ENCODE measurements at regions not wholly inside any gene's neighbourhood (a gene's known extent, or its start where the extent isn't known, plus 50 kb on each side); places are given as distances from the start of the nearest gene placed in this dataset.

DNA sequence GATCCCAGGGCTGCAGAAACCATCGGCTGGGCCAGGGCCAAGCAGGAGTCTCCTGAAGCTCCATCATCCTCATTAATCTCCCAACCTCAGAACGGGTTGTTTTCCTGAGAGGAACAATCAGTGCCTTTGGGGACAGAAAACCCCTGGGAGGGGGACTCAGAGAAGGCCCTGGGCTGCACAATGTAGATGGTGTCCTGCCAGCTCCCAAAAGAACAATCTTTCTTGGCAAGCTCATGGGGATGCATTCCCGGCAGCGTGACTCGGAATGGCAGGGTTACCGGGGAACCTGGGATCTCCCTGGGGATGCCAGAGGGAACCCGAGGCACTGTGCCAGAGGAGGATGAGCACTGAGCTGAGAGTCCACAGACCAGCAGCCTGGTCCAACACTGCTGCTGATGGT lies 72.1 kb upstream of the ATP2B2 start:
- Histone ChIP-seq H3K36me3 (no peaks in the 10 kb centered on the region), H3K4me3 (no peak overlapping the region), H3K4me1 (peaks cover 0 to 5% of the 10 kb centered on the region in 2 donors), H3K9me3 (no peaks in the 10 kb centered on the region), H3K27me3 (no peaks in the 10 kb centered on the region), H3K27ac (no peak overlapping the region)
- TF ChIP-seq, protein P1, sequence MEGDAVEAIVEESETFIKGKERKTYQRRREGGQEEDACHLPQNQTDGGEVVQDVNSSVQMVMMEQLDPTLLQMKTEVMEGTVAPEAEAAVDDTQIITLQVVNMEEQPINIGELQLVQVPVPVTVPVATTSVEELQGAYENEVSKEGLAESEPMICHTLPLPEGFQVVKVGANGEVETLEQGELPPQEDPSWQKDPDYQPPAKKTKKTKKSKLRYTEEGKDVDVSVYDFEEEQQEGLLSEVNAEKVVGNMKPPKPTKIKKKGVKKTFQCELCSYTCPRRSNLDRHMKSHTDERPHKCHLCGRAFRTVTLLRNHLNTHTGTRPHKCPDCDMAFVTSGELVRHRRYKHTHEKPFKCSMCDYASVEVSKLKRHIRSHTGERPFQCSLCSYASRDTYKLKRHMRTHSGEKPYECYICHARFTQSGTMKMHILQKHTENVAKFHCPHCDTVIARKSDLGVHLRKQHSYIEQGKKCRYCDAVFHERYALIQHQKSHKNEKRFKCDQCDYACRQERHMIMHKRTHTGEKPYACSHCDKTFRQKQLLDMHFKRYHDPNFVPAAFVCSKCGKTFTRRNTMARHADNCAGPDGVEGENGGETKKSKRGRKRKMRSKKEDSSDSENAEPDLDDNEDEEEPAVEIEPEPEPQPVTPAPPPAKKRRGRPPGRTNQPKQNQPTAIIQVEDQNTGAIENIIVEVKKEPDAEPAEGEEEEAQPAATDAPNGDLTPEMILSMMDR (IDR thresholded peaks at IDR 0.05) = no peak
- DNase-seq (ENCODE audit: low spot score) = no peak

DNA sequence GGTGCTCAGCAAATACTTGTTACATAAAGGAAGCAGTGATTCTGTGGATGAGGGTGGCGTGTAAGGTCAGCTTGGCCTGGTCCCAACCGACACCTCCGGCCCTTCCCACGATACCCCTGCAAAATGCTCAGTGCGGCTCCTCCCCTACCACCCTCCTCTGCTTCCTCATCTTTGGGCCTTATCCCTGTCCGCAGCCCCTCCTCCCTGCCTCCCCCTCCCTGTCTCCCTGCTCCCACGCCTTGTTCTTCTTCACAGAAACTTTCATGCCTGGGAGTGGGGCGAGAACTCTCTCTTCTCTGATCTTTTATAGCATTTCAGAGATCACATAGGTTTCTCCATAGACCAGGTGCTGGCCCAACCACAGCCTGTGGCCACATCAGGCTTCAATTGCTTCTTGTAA lies 75.0 kb upstream of the ATP2B2 start:
- Histone ChIP-seq H3K27me3 (no peaks in the 10 kb centered on the region), H3K36me3 (no peaks in the 10 kb centered on the region), H3K9me3 (no peaks in the 10 kb centered on the region), H3K27ac (no peak overlapping the region), H3K4me3 (no peak overlapping the region), H3K4me1 (peaks cover 0 to 5% of the 10 kb centered on the region in 2 donors)
- DNase-seq (ENCODE audit: low spot score) = no peak
- TF ChIP-seq, protein P1 (IDR thresholded peaks at IDR 0.05) = no peak

DNA sequence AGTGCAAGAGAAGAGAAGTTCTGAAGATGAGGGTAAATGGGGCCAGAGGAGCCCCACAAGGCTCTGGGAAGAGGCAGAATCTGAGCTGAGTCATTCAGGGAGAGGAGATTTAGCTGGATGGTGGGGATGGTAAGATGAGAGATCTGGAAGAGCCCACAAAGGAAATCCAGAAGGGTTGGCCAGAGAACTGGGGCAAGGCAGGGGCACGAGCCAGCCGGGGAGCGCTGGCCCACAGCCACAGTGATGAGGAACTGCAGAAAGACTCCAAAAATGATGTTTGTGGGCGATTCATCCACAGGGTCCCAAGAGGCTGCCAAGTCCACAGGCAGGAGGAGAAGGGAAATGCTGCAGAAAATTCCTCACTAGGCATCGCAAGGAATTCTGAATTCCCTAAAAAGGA lies 75.9 kb upstream of the ATP2B2 start:
- DNase-seq (ENCODE audit: low spot score) = no peak
- TF ChIP-seq, protein P1 (IDR thresholded peaks at IDR 0.05) = no peak
- Histone ChIP-seq H3K4me1 (peaks cover 0 to 5% of the 10 kb centered on the region in 2 donors), H3K4me3 (no peak overlapping the region), H3K9me3 (no peaks in the 10 kb centered on the region), H3K36me3 (no peaks in the 10 kb centered on the region), H3K27ac (no peak overlapping the region), H3K27me3 (no peaks in the 10 kb centered on the region)

DNA sequence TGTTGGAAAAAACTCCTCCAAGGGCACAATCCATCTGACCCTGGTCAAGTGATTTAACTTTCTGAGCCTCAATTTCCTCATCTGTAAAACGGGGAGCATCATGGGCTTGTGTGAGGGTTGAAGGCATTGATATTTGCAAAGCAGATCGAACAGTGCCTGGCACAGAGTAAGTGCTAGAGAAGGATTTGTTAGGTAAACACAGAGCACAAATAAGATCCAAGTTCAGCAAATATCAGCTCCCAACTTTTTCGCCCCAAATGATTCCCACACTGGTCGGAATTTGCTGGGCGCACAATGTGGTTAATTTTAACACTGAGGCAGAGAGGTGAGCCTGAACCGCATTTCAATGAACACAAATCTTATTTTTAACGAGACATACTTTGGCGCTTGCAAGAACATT lies 76.3 kb upstream of the ATP2B2 start:
- no peak overlapping the region for H3K4me3 ChIP-seq
- H3K9me3 ChIP-seq = no peaks in the 10 kb centered on the region
- no peaks in the 10 kb centered on the region for H3K36me3 ChIP-seq
- peaks cover 0 to 5% of the 10 kb centered on the region in 2 donors for H3K4me1 ChIP-seq
- no peaks in the 10 kb centered on the region for H3K27me3 ChIP-seq
- TF ChIP-seq, protein P1 (IDR thresholded peaks at IDR 0.05) = no peak
- H3K27ac ChIP-seq = no peak overlapping the region
- no peak for DNase-seq (ENCODE audit: low spot score)

DNA sequence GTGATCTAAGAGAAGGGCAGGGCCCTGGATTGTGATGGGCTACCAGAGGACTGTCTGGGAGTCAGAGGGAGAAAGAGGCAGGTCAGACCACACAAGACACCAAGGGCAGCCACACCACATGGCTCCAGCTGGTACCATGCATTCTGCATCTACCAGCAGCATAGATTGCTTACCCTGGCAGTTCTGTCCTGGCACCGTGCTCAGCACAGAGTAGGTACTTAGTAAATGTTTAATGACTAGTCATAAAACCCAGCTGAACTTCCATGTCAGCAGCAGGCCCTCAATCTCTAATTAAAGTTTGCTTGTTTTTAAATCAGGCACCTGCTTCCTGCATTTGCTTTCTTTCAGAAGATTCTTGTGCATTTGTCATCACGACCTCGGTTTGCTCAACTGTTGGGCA lies 77.3 kb upstream of the ATP2B2 start:
- Histone ChIP-seq H3K27ac (no peak overlapping the region), H3K4me1 (no peaks in the 10 kb centered on the region), H3K27me3 (no peaks in the 10 kb centered on the region), H3K9me3 (no peaks in the 10 kb centered on the region), H3K36me3 (no peaks in the 10 kb centered on the region), H3K4me3 (no peak overlapping the region)
- TF ChIP-seq, protein P1 (IDR thresholded peaks at IDR 0.05) = no peak
- no peak for DNase-seq (ENCODE audit: low spot score)

Data from right atrium auricular region (tissue), 2 donors.